Skeletal muscle tissue (tissue), 3 donors: ENCODE measurements at regions not wholly inside any gene's neighbourhood (a gene's known extent, or its start where the extent isn't known, plus 50 kb on each side); places are given as distances from the start of the nearest gene placed in this dataset.
"Not testable (repeated sequence)": the region's sequence is repeated elsewhere in the genome, so short reads cannot be mapped to it uniquely, and the experiment has no call there.

ENCODE experiments used
- H3K27ac ChIP-seq: one replicate; pipeline ENCODE4 v1.7.0; 2013; ENCODE audit warnings: mild to moderate bottlenecking, low read depth, low read length, inconsistent platforms
- H3K27me3 ChIP-seq, 3 donors: one replicate each; pipeline ENCODE4 v1.7.0; 2013; ENCODE audit warnings: low read length in 3 of 3; ENCODE audit not compliant: control insufficient read depth in 3 of 3, insufficient read depth in 3 of 3
- H3K36me3 ChIP-seq, 3 donors: one replicate each; pipeline ENCODE4 v1.7.0; 2013; ENCODE audit warnings: low read length in 3 of 3; ENCODE audit not compliant: control insufficient read depth in 3 of 3, insufficient read depth in 3 of 3
- H3K4me1 ChIP-seq, 3 donors: one replicate each; pipeline ENCODE4 v1.7.0; 2013; ENCODE audit warnings: low read length in 3 of 3, mild to moderate bottlenecking in 3 of 3; ENCODE audit not compliant: control insufficient read depth in 3 of 3, insufficient read depth in 3 of 3
- H3K4me3 ChIP-seq, 3 donors: one replicate each; pipeline ENCODE4 v1.7.0; 2013; ENCODE audit warnings: low read length in 3 of 3
- H3K9ac ChIP-seq, 3 donors: one replicate each; pipeline ENCODE4 v1.7.0; 2013; ENCODE audit warnings: low read length in 3 of 3, mild to moderate bottlenecking in 3 of 3, moderate library complexity in 2 of 3, low read depth in 1 of 3
- H3K9me3 ChIP-seq, 3 donors: one replicate each; pipeline ENCODE4 v1.7.0; 2013; ENCODE audit warnings: low read length in 3 of 3; ENCODE audit not compliant: control insufficient read depth in 3 of 3
- donor health status: Osteomylitis.

DNA sequence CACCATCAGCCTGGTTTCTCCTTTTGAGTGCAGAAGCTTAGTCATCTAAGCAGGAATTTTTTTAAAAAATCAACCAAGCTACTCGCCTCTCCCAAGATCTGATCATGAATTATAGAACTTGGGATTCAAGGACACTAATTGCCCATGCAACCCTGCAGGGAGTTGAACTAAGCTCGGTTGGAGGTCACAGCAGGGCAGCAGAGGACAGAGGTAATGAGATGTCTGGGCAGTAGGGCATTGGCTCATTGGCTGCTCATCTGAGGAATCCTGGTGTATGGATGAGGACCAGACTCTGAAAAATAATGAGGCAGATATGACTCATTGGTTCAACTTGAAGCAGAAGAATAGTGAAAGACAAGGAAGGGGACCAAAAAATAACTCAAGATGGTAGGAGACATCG, 111.8 kb upstream of the TLE1 start:
- Histone ChIP-seq H3K4me3 (no peak overlapping the region), H3K9ac (no peak overlapping the region), H3K27me3 (no peaks in the 10 kb centered on the region), H3K36me3 (no peaks in the 10 kb centered on the region), H3K4me1 (no peaks in the 10 kb centered on the region), H3K27ac (no peak overlapping the region), H3K9me3 (no peaks in the 10 kb centered on the region)

DNA sequence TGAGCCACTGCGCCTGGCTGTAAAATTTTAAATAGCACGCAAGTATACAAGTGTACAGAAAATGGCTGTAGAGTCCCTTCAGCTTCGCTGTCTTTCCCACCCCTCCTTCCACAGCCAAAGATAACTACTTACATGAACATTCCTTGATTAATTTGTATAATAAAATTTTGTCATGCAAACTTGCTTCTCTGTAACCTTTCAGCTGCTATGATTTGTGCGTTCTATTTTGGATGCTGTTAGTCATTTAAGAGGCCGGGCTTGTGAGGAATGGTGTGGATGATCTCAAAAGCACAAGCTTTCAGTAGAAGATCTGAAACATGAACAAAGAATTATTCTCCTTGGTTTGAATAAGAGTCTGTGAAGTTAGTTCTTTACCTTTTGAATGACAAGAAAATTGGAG, 115.0 kb upstream of the TLE1 start:
- H3K27ac ChIP-seq = no peak overlapping the region

DNA sequence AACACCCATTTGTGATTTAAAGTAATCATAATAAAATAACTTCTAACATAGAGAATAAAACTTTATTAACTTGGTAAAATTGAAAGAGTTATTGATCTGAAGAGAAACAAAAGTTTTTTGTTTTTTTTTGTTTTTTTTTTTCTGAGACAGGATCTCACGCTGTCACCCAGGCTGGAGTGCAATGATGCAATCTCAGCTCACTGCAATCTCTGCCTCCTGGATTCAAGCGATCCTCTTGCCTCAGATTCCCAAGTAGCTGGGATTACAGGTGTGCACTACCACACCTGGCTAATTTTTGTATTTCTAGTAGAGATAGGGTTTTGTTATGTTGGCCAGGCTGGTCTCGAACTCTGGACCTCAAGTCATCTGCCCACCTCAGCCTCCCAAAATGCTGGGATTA, 116.5 kb upstream of the SPATA31D4 start:
- H3K4me3 ChIP-seq, H3K9ac ChIP-seq, H3K9me3 ChIP-seq, H3K36me3 ChIP-seq, H3K27ac ChIP-seq, H3K27me3 ChIP-seq: not testable (repeated sequence)
- H3K4me1 ChIP-seq = peaks cover 8 to 14% (median 12%) of the 10 kb centered on the region in 3 donors

More for the DNA sequence above, 115.0 kb upstream of the TLE1 start:
- no peaks in the 10 kb centered on the region for H3K9me3 ChIP-seq
- no peak overlapping the region for H3K9ac ChIP-seq
- no peaks in the 10 kb centered on the region for H3K27me3 ChIP-seq
- H3K4me3 ChIP-seq = no peak overlapping the region
- H3K4me1 ChIP-seq = no peaks in the 10 kb centered on the region
- no peaks in the 10 kb centered on the region for H3K36me3 ChIP-seq

DNA sequence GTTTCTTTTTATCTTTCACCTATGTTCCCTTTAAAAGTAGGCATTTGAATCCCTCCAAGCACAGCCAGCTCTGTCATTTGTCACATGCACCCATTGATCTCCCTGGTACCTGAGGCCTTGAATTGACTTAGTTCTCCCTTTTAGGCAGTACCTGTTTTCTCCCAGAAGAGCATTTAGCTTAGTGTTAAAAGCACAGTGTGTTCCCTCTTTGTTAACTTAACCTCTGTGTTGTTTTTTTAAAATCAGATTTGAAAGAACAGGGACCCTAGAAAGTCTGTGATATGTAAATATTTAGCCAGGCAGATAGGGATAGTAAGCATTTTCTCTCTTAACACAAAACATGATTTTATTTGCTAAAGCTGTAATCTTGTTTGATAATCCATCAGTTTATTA, 113.8 kb upstream of the SPATA31D4 start:
- Histone ChIP-seq H3K4me1 (peaks cover 8 to 14% (median 12%) of the 10 kb centered on the region in 3 donors), H3K4me3 (no peak overlapping the region), H3K36me3 (no peaks in the 10 kb centered on the region), H3K9ac (peak overlapping the region in 1 of 3 donors; percentile 59), H3K27ac (no peak overlapping the region), H3K9me3 (no peaks in the 10 kb centered on the region), H3K27me3 (no peaks in the 10 kb centered on the region)

DNA sequence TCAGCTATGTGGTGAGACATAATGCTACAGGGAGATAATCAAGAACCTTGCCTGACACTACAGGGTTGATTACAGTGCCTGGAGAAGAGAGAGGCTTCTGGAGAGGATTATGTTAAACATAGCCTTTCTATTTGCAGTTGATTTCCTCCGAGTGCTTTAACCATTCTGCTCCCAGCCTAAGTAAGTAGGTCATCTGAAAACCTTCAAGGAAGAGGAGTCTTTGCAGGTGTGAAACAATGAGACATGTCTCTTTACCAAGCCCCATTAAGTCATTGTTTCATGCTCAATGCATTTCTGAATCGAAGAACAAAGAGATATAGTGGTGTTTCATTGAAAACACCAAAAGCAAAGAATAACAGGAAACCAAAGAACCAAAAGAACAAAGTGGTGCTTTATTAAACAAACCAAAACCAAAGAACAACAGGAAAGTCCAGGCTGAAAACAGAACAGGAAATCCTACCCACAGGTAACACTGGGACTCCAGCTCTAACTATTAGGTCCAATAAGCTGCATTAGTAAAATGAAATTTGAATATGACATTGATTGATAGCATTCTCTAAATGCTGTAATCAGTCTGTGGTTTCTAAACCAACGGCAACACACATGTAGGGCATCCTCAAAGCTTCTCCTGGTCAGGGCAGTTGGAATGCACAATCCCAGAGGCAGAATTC, 113.3 kb upstream of the SPATA31D4 start:
- Histone ChIP-seq H3K27me3 (no peaks in the 10 kb centered on the region), H3K36me3 (no peaks in the 10 kb centered on the region), H3K9ac (peak overlapping the region in 1 of 3 donors; percentile 59), H3K9me3 (no peaks in the 10 kb centered on the region), H3K4me3 (peak overlapping the region in 1 of 3 donors; percentile 14), H3K4me1 (peaks cover 8 to 14% (median 12%) of the 10 kb centered on the region in 3 donors), H3K27ac (no peak overlapping the region)

DNA sequence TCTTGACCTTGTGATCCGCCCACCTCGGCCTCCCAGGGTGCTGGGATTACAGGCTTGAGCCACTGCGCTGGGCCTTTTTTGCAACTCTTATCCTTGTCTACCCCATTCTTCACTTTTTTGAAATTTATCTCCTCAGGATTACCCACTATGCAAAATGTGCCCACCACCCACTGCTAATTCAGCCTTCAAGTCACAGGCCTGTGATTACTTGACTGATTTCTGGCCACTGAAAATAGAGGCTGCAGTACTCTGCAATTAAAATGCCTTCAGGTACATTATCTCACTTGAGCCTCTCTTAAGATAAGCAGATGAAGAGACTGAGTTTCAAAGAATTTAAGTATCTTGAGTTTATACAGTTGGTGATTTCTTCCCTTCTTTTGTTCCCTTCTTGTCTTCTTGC, 112.4 kb upstream of the SPATA31D4 start:
- H3K4me3 ChIP-seq = no peak overlapping the region
- H3K36me3 ChIP-seq = no peaks in the 10 kb centered on the region
- H3K27ac ChIP-seq = no peak overlapping the region
- H3K9ac ChIP-seq = no peak overlapping the region
- H3K9me3 ChIP-seq = no peaks in the 10 kb centered on the region
- no peaks in the 10 kb centered on the region for H3K27me3 ChIP-seq
- peaks cover 8 to 14% (median 12%) of the 10 kb centered on the region in 3 donors for H3K4me1 ChIP-seq

- no peaks in the 10 kb centered on the region for H3K27me3 ChIP-seq
- H3K9ac ChIP-seq = no peak overlapping the region
- no peak overlapping the region for H3K27ac ChIP-seq
- H3K4me3 ChIP-seq = no peak overlapping the region
- H3K4me1 ChIP-seq = peaks cover 7 to 11% (median 9%) of the 10 kb centered on the region in 3 donors
- H3K36me3 ChIP-seq = no peaks in the 10 kb centered on the region
- H3K9me3 ChIP-seq = no peaks in the 10 kb centered on the region
These were observed 109.1 kb upstream of the SPATA31D4 start for GRCh38 chr9:81819155-81819554.

DNA sequence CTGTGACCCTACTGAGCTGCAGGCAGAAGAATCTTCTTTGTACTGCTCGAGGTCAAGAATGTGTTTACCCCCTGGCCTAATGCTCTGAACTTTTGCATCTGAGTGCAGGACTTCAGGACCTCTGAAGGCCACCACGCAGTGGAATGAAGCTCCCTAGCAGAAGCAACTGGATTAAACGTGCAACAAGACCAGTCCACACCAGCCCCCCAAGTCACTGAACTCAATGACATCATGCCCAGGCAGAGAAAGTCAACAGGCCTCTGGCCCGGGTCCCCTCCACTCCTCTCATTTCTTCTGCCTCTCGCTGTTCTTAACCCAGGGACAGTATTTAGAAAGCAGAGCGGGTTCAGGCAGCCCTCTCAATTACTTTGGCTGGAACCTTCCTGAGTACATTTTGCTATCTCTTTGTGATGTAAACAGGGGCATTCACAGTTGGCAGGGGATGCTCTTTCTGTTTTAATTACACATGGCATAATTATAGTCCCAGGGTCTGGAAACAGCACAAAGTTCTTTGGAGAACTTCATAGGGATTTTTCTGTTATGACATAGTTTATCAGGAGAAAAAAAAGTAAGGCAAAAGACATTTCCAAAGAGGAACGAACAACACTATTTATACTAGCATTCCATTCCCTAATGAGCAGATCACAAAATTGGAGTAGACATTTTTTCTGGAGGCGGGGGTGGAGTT, 108.2 kb upstream of the SPATA31D4 start:
- Histone ChIP-seq H3K27ac (no peak overlapping the region), H3K9ac (no peak overlapping the region), H3K36me3 (no peaks in the 10 kb centered on the region), H3K4me3 (no peak overlapping the region), H3K9me3 (no peaks in the 10 kb centered on the region), H3K27me3 (no peaks in the 10 kb centered on the region), H3K4me1 (peaks cover 0 to 3% (median 1%) of the 10 kb centered on the region in 3 donors)

DNA sequence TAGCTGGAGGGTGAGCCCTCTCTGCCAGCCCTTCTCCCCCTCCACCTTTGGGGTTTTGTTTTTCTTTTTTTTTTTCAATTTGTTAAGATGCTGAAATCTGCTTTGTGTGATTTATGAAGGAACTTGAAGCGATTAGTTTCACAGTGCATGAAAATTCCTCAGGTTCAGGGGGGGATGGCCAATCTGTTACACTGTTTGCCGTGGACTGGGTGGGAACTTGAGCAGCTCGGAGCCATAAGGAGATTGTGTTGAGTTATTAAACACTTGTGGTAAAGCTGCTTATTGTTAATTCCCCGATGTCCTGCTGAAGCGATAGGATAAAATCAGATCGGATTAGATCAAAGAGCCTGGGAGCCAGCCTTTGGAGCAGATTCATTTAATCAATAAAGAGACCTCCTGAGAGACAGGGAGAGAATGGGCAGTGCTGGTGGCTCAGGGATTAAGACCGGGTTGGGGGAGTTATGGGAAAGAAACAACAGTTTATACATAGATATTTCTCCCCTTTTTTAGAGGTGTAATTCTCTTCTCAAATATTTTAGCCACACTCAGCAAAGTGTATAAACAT, 105.8 kb upstream of the SPATA31D4 start:
- H3K27ac ChIP-seq = no peak overlapping the region
- no peaks in the 10 kb centered on the region for H3K36me3 ChIP-seq
- H3K4me1 ChIP-seq = no peaks in the 10 kb centered on the region
- H3K27me3 ChIP-seq = no peaks in the 10 kb centered on the region
- no peak overlapping the region for H3K9ac ChIP-seq
- no peak overlapping the region for H3K4me3 ChIP-seq
- no peaks in the 10 kb centered on the region for H3K9me3 ChIP-seq

DNA sequence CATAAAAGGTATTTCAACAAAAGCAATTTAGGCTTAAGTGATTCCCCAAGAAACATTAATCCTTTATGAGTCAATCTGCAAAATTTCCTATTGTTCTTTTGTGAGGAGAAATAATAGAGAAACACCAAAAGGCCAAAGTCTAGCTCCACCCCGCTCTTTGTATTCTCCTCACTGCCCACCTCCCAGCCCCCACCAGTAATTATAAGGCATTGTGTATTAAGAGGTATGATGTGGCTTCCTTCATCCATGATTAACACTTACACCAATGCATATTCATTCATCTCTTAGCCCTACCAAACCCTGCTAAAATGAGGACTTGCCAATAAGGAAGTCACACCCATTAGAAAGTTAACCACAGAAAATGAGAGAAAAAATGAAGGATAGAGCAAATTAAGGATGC, 105.3 kb upstream of the SPATA31D4 start:
- Histone ChIP-seq H3K27me3 (no peaks in the 10 kb centered on the region), H3K9me3 (no peaks in the 10 kb centered on the region), H3K36me3 (no peaks in the 10 kb centered on the region), H3K4me3 (no peak overlapping the region), H3K9ac (no peak overlapping the region), H3K27ac (no peak overlapping the region), H3K4me1 (no peaks in the 10 kb centered on the region)
